Osteocyte (in vitro differentiated cells): ENCODE measurements at regions not wholly inside any gene's neighbourhood (a gene's known extent, or its start where the extent isn't known, plus 50 kb on each side); places are given as distances from the start of the nearest gene placed in this dataset.
"Not testable (repeated sequence)": the region's sequence is repeated elsewhere in the genome, so short reads cannot be mapped to it uniquely, and the experiment has no call there.

Experiments
- DNase-seq: peaks from one replicate; pipeline ENCODE4 v3.0.0; 2021; ENCODE audit warnings: mixed read lengths; ENCODE audit not compliant: unreplicated experiment; ENCODE audit errors: extremely low spot score
- H3K27ac Mint-ChIP-seq: one replicate; pipeline ENCODE4 v1.8.0; 2021; ENCODE audit warnings: mild to moderate bottlenecking, mixed read lengths; ENCODE audit not compliant: unreplicated experiment
- H3K27me3 Mint-ChIP-seq: one replicate; pipeline ENCODE4 v1.8.0; 2021; ENCODE audit warnings: mixed read lengths; ENCODE audit not compliant: unreplicated experiment
- H3K36me3 Mint-ChIP-seq: one replicate; pipeline ENCODE4 v1.8.0; 2021; ENCODE audit warnings: mixed read lengths; ENCODE audit not compliant: unreplicated experiment
- H3K4me1 Mint-ChIP-seq: one replicate; pipeline ENCODE4 v1.8.0; 2021; ENCODE audit warnings: mixed read lengths; ENCODE audit not compliant: unreplicated experiment
- H3K4me3 Mint-ChIP-seq: one replicate; pipeline ENCODE4 v1.8.0; 2021; ENCODE audit warnings: mild to moderate bottlenecking, moderate library complexity, mixed read lengths; ENCODE audit not compliant: unreplicated experiment
- H3K9me3 Mint-ChIP-seq: one replicate; pipeline ENCODE4 v1.8.0; 2021; ENCODE audit warnings: mixed read lengths; ENCODE audit not compliant: unreplicated experiment
- CTCF ChIP-seq: fragments of 200-600 bp; sonication (generic); IDR thresholded peaks from 2 replicates; pipeline ENCODE4 v1.5.0; 2021; ENCODE audit warnings: antibody characterized with exemption, mild to moderate bottlenecking, moderate library complexity

DNA sequence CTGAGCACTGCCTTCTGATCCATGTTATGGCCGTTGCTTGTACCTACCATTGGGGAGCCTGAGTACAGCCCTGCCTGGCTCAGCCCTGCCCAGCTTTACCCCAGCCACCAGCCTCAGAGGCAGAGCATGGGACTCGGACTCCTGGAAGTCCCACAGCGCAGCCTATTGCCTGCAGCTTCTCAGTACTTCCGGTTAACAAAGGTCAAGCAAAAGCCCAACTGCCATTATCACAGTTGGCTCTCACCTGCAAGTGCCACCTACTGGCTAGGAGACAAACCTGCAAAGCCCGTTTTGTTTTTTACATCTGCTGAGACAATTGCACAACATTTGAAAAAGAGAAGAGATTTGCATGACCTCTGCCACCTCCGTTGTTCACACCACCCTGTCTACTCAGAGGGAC, 1081.7 kb downstream of the NAALADL2 start:
- no peak for DNase-seq
- no peak overlapping the region for H3K4me3 Mint-ChIP-seq
- no peak overlapping the region for H3K27ac Mint-ChIP-seq
- TF ChIP-seq CTCF = no peak
- peaks cover 6% of the 10 kb centered on the region for H3K4me1 Mint-ChIP-seq
- H3K36me3 Mint-ChIP-seq = peaks cover 11% of the 10 kb centered on the region
- H3K9me3 Mint-ChIP-seq = peaks cover 54% of the 10 kb centered on the region
- no peaks in the 10 kb centered on the region for H3K27me3 Mint-ChIP-seq

- Mint-ChIP-seq H3K36me3 (peaks cover 6% of the 10 kb centered on the region), H3K4me1 (peaks cover 6% of the 10 kb centered on the region), H3K9me3 (peaks cover 54% of the 10 kb centered on the region), H3K4me3 (no peak overlapping the region), H3K27me3 (no peaks in the 10 kb centered on the region), H3K27ac (no peak overlapping the region)
- no peak for TF ChIP-seq CTCF
- no peak for DNase-seq
Observed at GRCh38 chr3:175940243-175940642, 1081.1 kb downstream of the NAALADL2 start.

DNA sequence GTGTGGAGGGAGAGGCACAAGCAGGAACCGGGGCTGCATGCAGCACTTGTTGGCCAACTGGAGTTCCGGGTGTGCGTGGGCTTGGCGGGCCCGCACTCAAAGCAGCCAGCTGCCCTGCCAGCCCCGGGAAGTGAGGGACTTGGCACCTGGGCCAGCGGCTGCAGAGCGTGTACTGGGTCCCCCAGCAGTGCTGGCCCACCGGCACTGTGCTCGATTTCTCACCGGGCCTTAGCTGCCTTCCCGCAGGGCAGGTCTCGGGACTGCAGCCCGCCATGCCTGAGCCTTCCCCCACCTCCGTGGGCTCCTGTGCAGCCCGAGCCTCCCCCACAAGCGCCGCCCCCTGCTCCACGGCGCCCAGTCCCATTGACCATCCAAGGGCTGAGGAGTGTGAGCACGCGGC, 1078.2 kb downstream of the NAALADL2 start:
- H3K4me3 Mint-ChIP-seq = not testable (repeated sequence)
- H3K9me3 Mint-ChIP-seq = peaks cover 46% of the 10 kb centered on the region

DNA sequence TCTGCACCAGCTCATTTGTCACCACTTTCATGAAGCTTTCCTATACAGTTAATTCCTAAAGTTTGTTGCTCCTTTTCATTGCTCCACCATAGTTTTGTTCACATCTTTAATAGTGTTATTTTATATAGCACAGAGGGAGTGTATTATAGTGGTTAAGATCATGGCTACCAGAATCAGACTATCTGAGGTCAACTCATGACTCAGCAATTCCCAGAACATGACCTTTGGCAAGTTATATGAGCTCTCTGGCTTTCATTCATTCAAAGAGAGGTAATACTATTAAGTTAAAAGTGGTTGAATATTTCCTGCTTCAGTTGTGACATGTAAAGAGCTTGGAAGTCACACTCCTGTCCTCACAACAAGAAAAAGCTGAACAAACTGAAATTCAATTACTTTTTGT, 1073.5 kb downstream of the NAALADL2 start:
- H3K27me3 Mint-ChIP-seq = no peaks in the 10 kb centered on the region
- no peak for TF ChIP-seq CTCF

More for the DNA sequence above, 1078.2 kb downstream of the NAALADL2 start:
- H3K36me3 Mint-ChIP-seq, DNase-seq, H3K27ac Mint-ChIP-seq, H3K27me3 Mint-ChIP-seq, H3K4me1 Mint-ChIP-seq: not testable (repeated sequence)

GRCh38 chr3:175919133-175919532, 1060.0 kb downstream of the NAALADL2 start:
- DNase-seq = no peak
- peaks cover 5% of the 10 kb centered on the region for H3K9me3 Mint-ChIP-seq
- no peak for TF ChIP-seq CTCF
- H3K4me3 Mint-ChIP-seq = no peak overlapping the region
- no peak overlapping the region for H3K27ac Mint-ChIP-seq
- no peaks in the 10 kb centered on the region for H3K4me1 Mint-ChIP-seq
- no peaks in the 10 kb centered on the region for H3K27me3 Mint-ChIP-seq
- no peaks in the 10 kb centered on the region for H3K36me3 Mint-ChIP-seq

More for the DNA sequence above, 1073.5 kb downstream of the NAALADL2 start:
- no peak overlapping the region for H3K4me3 Mint-ChIP-seq
- H3K4me1 Mint-ChIP-seq = no peaks in the 10 kb centered on the region
- no peaks in the 10 kb centered on the region for H3K36me3 Mint-ChIP-seq
- DNase-seq = no peak
- H3K27ac Mint-ChIP-seq = no peak overlapping the region
- peaks cover 26% of the 10 kb centered on the region for H3K9me3 Mint-ChIP-seq
